Astrocyte (in vitro differentiated cells and primary cell): ENCODE measurements at regions not wholly inside any gene's neighbourhood (a gene's known extent, or its start where the extent isn't known, plus 50 kb on each side); places are given as distances from the start of the nearest gene placed in this dataset.
"Not testable (repeated sequence)": the region's sequence is repeated elsewhere in the genome, so short reads cannot be mapped to it uniquely, and the experiment has no call there.

Experiments used
- CTCF ChIP-seq: IDR thresholded peaks from 2 replicates; pipeline ENCODE4 v1.5.1; 2011; ENCODE audit warnings: low read depth, mild to moderate bottlenecking, inconsistent platforms, low read length, moderate library complexity; ENCODE audit not compliant: insufficient read depth
- EZH2 ChIP-seq: IDR thresholded peaks from 2 replicates; pipeline ENCODE4 v1.6.1; 2012; ENCODE audit warnings: mild to moderate bottlenecking, low read length, inconsistent platforms; ENCODE audit not compliant: insufficient read depth

DNA sequence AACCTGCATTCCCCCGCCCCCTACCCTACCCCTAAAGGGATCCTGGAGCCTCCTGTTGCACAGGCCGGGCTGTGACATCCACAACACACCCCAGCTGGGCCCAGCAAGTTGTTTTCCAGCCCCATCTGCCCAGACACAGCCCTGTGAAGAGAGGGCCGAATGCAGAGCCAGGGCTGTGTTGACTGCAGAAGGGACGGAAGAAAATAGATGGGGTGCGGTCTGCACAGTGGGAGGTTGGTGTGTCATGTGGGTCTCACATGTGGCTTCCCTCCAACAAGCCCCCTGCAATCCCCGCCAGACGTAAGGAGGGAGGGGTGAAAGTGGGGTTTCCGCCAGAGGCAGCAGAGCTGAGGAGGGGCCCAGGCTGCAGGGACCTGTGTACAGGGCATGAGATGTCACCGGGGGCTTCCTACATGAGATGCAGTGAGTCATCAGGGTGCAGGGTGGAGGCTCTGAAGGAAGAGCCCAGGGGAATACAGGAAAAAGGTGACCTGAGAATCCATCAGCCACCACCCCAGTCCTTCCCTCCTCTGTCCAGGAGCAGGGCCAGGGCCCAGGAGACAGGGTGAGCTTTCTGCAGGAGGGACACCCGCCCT lies 60.2 kb upstream of the SULF2 start:
- not testable (repeated sequence) for TF ChIP-seq CTCF, EZH2
